ENCODE measurements at regions not wholly inside any gene's neighbourhood (a gene's known extent, or its start where the extent isn't known, plus 50 kb on each side); places are given as distances from the start of the nearest gene placed in this dataset.

DNA sequence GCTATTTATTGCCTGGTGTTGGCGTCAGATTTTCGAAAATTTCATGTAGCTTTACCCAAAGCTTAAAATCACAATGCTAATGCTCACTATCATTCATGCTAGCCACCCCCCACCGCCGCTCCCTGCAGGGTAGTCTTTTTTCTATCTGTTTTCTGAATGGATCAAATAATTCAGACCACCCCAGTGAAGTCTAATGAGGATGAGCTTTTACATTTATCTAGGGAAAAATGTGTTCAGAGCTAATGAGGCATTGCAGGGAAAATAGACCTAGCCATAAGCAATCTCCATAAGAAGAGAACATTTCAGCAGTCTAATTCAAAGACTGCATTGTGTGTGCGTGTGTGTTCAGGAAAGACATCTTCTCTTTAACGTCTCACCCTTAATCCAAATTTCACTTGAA lies 533.0 kb upstream of the PRMT6 start:
- DNase-seq (ENCODE audit: low spot score): peak; percentile 93
- Histone ChIP-seq H3K36me3 (ENCODE audit: insufficient read depth, low read length, poor library complexity, severe bottlenecking) (no peaks in the 10 kb centered on the region), H3K27ac (ENCODE audit: low read depth, low read length, poor library complexity, severe bottlenecking) (peak overlapping the region; percentile 18), H3K4me1 (ENCODE audit: insufficient read depth, low read length, poor library complexity, severe bottlenecking) (peaks cover 9% of the 10 kb centered on the region), H3K9me3 (ENCODE audit: low read depth, low read length, poor library complexity, severe bottlenecking) (no peaks in the 10 kb centered on the region), H3K27me3 (replicated peaks; ENCODE audit: insufficient read depth, low read depth, low read length, poor library complexity) (no peaks in the 10 kb centered on the region), H3K4me3 (ENCODE audit: low read depth, low read length, poor library complexity, severe bottlenecking) (no peak overlapping the region)
- intact Hi-C loops (cut with micrococcal nuclease; ENCODE audit: unreplicated experiment): no loop called here
- POLR2A ChIA-PET (ENCODE audit: low non-redundant PET): no interaction called here
- CTCF ChIA-PET: no interaction called here
- no peak for TF ChIP-seq EZH2 (IDR thresholded peaks at IDR 0.05; ENCODE audit: borderline replicate concordance, low read depth, low read length, poor library complexity, severe bottlenecking)
- TF ChIP-seq, protein P1, sequence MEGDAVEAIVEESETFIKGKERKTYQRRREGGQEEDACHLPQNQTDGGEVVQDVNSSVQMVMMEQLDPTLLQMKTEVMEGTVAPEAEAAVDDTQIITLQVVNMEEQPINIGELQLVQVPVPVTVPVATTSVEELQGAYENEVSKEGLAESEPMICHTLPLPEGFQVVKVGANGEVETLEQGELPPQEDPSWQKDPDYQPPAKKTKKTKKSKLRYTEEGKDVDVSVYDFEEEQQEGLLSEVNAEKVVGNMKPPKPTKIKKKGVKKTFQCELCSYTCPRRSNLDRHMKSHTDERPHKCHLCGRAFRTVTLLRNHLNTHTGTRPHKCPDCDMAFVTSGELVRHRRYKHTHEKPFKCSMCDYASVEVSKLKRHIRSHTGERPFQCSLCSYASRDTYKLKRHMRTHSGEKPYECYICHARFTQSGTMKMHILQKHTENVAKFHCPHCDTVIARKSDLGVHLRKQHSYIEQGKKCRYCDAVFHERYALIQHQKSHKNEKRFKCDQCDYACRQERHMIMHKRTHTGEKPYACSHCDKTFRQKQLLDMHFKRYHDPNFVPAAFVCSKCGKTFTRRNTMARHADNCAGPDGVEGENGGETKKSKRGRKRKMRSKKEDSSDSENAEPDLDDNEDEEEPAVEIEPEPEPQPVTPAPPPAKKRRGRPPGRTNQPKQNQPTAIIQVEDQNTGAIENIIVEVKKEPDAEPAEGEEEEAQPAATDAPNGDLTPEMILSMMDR (conservative IDR thresholded peaks at IDR 0.05; ENCODE audit: low read depth, low read length): no peak
- BruUV-seq (replicated peaks): no TSS peak

DNA sequence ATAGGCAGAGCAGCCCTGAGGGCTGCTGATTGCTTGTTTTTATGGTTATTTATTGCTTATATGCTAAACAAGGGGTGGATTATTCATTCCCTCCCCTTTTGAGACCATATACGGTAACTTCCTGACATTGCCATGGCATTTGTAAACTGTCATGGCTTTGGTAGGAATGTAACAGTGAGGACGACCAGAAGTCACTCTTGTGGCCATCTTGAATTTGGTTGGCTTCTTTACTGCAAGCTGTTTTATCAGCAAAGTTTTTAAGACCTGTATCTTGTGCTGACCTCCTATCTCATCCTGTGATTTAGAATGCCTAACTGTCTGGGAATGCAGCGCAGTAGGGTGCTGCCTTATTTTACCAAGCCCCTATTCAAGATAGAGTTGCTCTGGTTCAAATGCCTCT lies 531.8 kb upstream of the PRMT6 start:
- Histone ChIP-seq H3K9me3 (ENCODE audit: low read depth, low read length, poor library complexity, severe bottlenecking) (no peaks in the 10 kb centered on the region), H3K4me3 (ENCODE audit: low read depth, low read length, poor library complexity, severe bottlenecking) (no peak overlapping the region), H3K4me1 (ENCODE audit: insufficient read depth, low read length, poor library complexity, severe bottlenecking) (peaks cover 9% of the 10 kb centered on the region), H3K27ac (ENCODE audit: low read depth, low read length, poor library complexity, severe bottlenecking) (no peak overlapping the region), H3K27me3 (replicated peaks; ENCODE audit: insufficient read depth, low read depth, low read length, poor library complexity) (no peaks in the 10 kb centered on the region), H3K36me3 (ENCODE audit: insufficient read depth, low read length, poor library complexity, severe bottlenecking) (no peaks in the 10 kb centered on the region)
- ChIA-PET POLR2A (ENCODE audit: low non-redundant PET) (no interaction called here), CTCF (no interaction called here)
- no peak for DNase-seq (ENCODE audit: low spot score)
- no peak for TF ChIP-seq EZH2 (IDR thresholded peaks at IDR 0.05; ENCODE audit: borderline replicate concordance, low read depth, low read length, poor library complexity, severe bottlenecking)
- TF ChIP-seq, protein P1 (conservative IDR thresholded peaks at IDR 0.05; ENCODE audit: low read depth, low read length): no peak
- intact Hi-C loops (cut with micrococcal nuclease; ENCODE audit: unreplicated experiment): no loop called here
- BruUV-seq (replicated peaks): no TSS peak

DNA sequence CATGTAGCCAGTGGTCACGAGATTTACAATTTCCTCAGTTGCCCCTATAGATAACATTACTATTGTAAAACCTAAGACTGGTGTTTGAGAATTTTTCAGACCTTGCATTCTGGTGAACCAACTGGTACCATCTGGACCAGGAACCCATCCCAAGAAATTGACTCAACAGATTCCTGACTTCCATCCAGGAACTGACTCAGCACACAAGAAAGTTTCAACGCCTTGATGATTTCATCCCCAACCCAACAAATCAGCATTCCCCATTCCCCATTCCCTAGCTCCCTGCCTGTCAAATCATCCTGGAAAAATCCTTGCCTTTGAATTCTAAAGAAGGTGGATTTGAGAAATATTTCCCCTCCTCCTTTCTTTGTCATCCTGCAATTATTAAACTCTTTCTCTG lies 529.8 kb upstream of the PRMT6 start:
- TF ChIP-seq, protein P1 (conservative IDR thresholded peaks at IDR 0.05; ENCODE audit: low read depth, low read length): no peak
- no peak for TF ChIP-seq EZH2 (IDR thresholded peaks at IDR 0.05; ENCODE audit: borderline replicate concordance, low read depth, low read length, poor library complexity, severe bottlenecking)
- CTCF ChIA-PET: no interaction called here
- H3K4me1 ChIP-seq (ENCODE audit: insufficient read depth, low read length, poor library complexity, severe bottlenecking): peaks cover 9% of the 10 kb centered on the region
- H3K4me3 ChIP-seq (ENCODE audit: low read depth, low read length, poor library complexity, severe bottlenecking): no peak overlapping the region
- POLR2A ChIA-PET (ENCODE audit: low non-redundant PET): no interaction called here
- H3K27ac ChIP-seq (ENCODE audit: low read depth, low read length, poor library complexity, severe bottlenecking): no peak overlapping the region
- BruUV-seq (replicated peaks): no TSS peak
- no peaks in the 10 kb centered on the region for H3K36me3 ChIP-seq (ENCODE audit: insufficient read depth, low read length, poor library complexity, severe bottlenecking)
- intact Hi-C loops (cut with micrococcal nuclease; ENCODE audit: unreplicated experiment): no loop called here
- DNase-seq (ENCODE audit: low spot score): no peak
- H3K27me3 ChIP-seq (replicated peaks; ENCODE audit: insufficient read depth, low read depth, low read length, poor library complexity): no peaks in the 10 kb centered on the region
- H3K9me3 ChIP-seq (ENCODE audit: low read depth, low read length, poor library complexity, severe bottlenecking): peaks cover 3% of the 10 kb centered on the region

Measured in A673 (cell line).